SK-N-SH treated with all-trans-retinoic acid at 6 μM for 48 hours (cell line): ENCODE measurements at regions not wholly inside any gene's neighbourhood (a gene's known extent, or its start where the extent isn't known, plus 50 kb on each side); places are given as distances from the start of the nearest gene placed in this dataset.

Source experiments
- ATAC-seq: fragments of 200-7000 bp; cut with Tn5 transposase; 3 replicates; pipeline ENCODE4 v1.9.1; 2020; ENCODE audit warnings: mild to moderate bottlenecking, moderate library complexity
- ARNTL ChIP-seq: fragments of 450-650 bp; formaldehyde crosslinking; IDR thresholded peaks from 2 replicates; pipeline ENCODE4 v1.5.0; 2020; ENCODE audit warnings: low read depth, mild to moderate bottlenecking, moderate library complexity, borderline replicate concordance
- CSDC2 ChIP-seq: fragments of 250-450 bp; sonication (Bioruptor Pico); IDR thresholded peaks from 2 replicates; pipeline ENCODE4 v1.5.0; 2020; ENCODE audit warnings: mild to moderate bottlenecking, moderate library complexity
- ESRRG ChIP-seq: fragments of 250-450 bp; sonication (Bioruptor Pico); IDR thresholded peaks from 2 replicates; pipeline ENCODE4 v1.6.1; 2021; ENCODE audit warnings: mild to moderate bottlenecking
- GLIS3 ChIP-seq: fragments of 250-450 bp; sonication (Bioruptor Pico); IDR thresholded peaks from 2 replicates; pipeline ENCODE4 v1.5.0; 2020; ENCODE audit warnings: mild to moderate bottlenecking, moderate library complexity
- PATZ1 ChIP-seq: fragments of 250-450 bp; sonication (Bioruptor Pico); IDR thresholded peaks from 2 replicates; pipeline ENCODE4 v1.8.0; 2020; ENCODE audit warnings: mild to moderate bottlenecking, moderate library complexity, borderline replicate concordance
- POU6F1 ChIP-seq: fragments of 250-450 bp; sonication (Bioruptor Pico); IDR thresholded peaks from 2 replicates; pipeline ENCODE4 v1.8.0; 2021; ENCODE audit warnings: low read depth, mild to moderate bottlenecking, moderate library complexity, borderline replicate concordance
- PPARA ChIP-seq: fragments of 250-450 bp; sonication (Bioruptor Pico); IDR thresholded peaks from 2 replicates; pipeline ENCODE4 v1.5.0; 2020; ENCODE audit warnings: mild to moderate bottlenecking, borderline replicate concordance
- TCF4 ChIP-seq: fragments of 250-450 bp; sonication (Bioruptor Pico); IDR thresholded peaks from 2 replicates; pipeline ENCODE4 v1.8.0; 2021; ENCODE audit warnings: mild to moderate bottlenecking, moderate library complexity, borderline replicate concordance
- TSHZ2 ChIP-seq: fragments of 250-450 bp; sonication (Bioruptor Pico); IDR thresholded peaks from 2 replicates; pipeline ENCODE4 v1.5.0; 2020; ENCODE audit warnings: mild to moderate bottlenecking, moderate library complexity
- ZC3H10 ChIP-seq: fragments of 250-450 bp; sonication (Bioruptor Pico); IDR thresholded peaks from 2 replicates; pipeline ENCODE4 v1.5.1; 2021; ENCODE audit warnings: mild to moderate bottlenecking, moderate library complexity
- ZFP3 ChIP-seq: fragments of 250-450 bp; sonication (Bioruptor Pico); IDR thresholded peaks from 2 replicates; pipeline ENCODE4 v1.5.0; 2020; ENCODE audit warnings: mild to moderate bottlenecking, moderate library complexity
- ZFP30 ChIP-seq: fragments of 450-650 bp; formaldehyde crosslinking; IDR thresholded peaks from 2 replicates; pipeline ENCODE4 v1.5.0; 2022; ENCODE audit warnings: mild to moderate bottlenecking, moderate library complexity
- ZNF565 ChIP-seq: fragments of 450-650 bp; formaldehyde crosslinking; conservative IDR thresholded peaks from 2 replicates; pipeline ENCODE4 v1.5.0; 2020; ENCODE audit warnings: low read depth, mild to moderate bottlenecking, moderate library complexity
- ZNF70 ChIP-seq: fragments of 450-650 bp; formaldehyde crosslinking; IDR thresholded peaks from 2 replicates; pipeline ENCODE4 v1.5.0; 2020; ENCODE audit warnings: mild to moderate bottlenecking, moderate library complexity
- ZNF8 ChIP-seq: fragments of 450-650 bp; formaldehyde crosslinking; IDR thresholded peaks from 2 replicates; pipeline ENCODE4 v1.5.0; 2020; ENCODE audit warnings: mild to moderate bottlenecking, moderate library complexity
- TF ChIP-seq, protein P1 (sequence below): fragments of 250-450 bp; sonication (Bioruptor Pico); IDR thresholded peaks from 2 replicates; pipeline ENCODE4 v1.5.1; 2020; ENCODE audit warnings: low read depth, mild to moderate bottlenecking, moderate library complexity
- TF ChIP-seq, protein P2 (sequence below): fragments of 250-450 bp; sonication (Bioruptor Pico); IDR thresholded peaks from 2 replicates; pipeline ENCODE4 v1.5.1; 2021; ENCODE audit warnings: mild to moderate bottlenecking, moderate library complexity

DNA sequence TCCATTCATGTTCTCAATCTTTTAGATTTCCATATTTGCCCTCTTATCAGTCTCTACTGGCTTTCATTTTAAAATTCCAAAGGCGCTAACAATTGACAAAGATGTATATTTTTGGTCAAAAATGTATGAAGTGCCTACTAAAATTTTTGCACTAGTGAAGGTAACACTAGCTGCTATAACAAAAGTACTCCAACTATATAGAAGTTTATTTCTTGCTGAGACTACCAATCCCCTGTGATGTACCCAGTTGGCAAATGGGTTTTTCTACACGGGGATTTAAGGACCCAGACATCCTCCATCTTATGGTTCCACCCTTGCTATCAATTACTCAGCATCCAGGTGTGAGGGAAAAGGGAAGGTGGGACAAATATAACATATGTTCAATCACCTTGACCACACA, 75.3 kb upstream of the TSPAN8 start:
- ATAC-seq = no peak
- no peak for TF ChIP-seq ZNF8 (CRISPR knock-in tag)

DNA sequence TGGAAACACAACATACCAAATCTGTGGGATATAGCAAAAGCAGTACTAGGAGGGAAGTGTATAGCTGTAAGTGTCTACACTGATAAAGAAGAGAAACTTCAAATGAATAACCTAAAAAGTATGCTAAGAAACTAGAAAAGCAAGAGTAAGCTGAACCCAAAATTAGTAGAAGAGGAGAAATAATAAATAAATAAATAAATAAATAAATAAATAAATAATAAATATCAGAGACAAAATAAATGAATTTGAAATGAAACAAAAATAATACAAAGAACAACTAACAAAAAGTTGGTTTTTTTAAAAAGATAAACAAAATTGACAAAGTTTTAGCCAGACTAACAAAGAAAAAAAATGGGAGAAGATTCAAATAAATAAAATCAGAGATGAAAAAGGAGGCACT, 72.7 kb upstream of the TSPAN8 start:
- no peak for ATAC-seq
- TF ChIP-seq ZFP3 (CRISPR knock-in tag) = no peak
- no peak for TF ChIP-seq PPARA
- TF ChIP-seq TSHZ2 (CRISPR knock-in tag) = no peak
- TF ChIP-seq ARNTL (CRISPR knock-in tag) = no peak
- no peak for TF ChIP-seq ZC3H10 (CRISPR knock-in tag)

- TF ChIP-seq PATZ1 (CRISPR knock-in tag) (no peak), GLIS3 (CRISPR knock-in tag) (no peak), POU6F1 (CRISPR knock-in tag) (no peak), ZNF8 (CRISPR knock-in tag) (no peak), CSDC2 (CRISPR knock-in tag) (no peak), TCF4 (CRISPR knock-in tag) (no peak), ZFP30 (no peak), ZC3H10 (CRISPR knock-in tag) (no peak), ESRRG (no peak), ARNTL (CRISPR knock-in tag) (no peak), ZNF70 (CRISPR knock-in tag) (no peak)
- ATAC-seq = no peak
These were observed 65.3 kb upstream of the TSPAN8 start for GRCh38 chr12:71223139-71223538.

- no peak for ATAC-seq
- TF ChIP-seq ZFP30 = no peak
- no peak for TF ChIP-seq ZNF70 (CRISPR knock-in tag)
- no peak for TF ChIP-seq PATZ1 (CRISPR knock-in tag)
- TF ChIP-seq, protein P1, sequence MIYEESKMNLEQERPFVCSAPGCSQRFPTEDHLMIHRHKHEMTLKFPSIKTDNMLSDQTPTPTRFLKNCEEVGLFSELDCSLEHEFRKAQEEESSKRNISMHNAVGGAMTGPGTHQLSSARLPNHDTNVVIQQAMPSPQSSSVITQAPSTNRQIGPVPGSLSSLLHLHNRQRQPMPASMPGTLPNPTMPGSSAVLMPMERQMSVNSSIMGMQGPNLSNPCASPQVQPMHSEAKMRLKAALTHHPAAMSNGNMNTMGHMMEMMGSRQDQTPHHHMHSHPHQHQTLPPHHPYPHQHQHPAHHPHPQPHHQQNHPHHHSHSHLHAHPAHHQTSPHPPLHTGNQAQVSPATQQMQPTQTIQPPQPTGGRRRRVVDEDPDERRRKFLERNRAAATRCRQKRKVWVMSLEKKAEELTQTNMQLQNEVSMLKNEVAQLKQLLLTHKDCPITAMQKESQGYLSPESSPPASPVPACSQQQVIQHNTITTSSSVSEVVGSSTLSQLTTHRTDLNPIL (CRISPR knock-in tag) = no peak
- TF ChIP-seq ZFP3 (CRISPR knock-in tag) = no peak
- no peak for TF ChIP-seq PPARA
- TF ChIP-seq, protein P2, sequence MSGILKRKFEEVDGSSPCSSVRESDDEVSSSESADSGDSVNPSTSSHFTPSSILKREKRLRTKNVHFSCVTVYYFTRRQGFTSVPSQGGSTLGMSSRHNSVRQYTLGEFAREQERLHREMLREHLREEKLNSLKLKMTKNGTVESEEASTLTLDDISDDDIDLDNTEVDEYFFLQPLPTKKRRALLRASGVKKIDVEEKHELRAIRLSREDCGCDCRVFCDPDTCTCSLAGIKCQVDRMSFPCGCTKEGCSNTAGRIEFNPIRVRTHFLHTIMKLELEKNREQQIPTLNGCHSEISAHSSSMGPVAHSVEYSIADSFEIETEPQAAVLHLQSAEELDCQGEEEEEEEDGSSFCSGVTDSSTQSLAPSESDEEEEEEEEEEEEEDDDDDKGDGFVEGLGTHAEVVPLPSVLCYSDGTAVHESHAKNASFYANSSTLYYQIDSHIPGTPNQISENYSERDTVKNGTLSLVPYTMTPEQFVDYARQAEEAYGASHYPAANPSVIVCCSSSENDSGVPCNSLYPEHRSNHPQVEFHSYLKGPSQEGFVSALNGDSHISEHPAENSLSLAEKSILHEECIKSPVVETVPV = no peak
- TF ChIP-seq ZNF565 (CRISPR knock-in tag) = no peak
- TF ChIP-seq POU6F1 (CRISPR knock-in tag) = no peak
- TF ChIP-seq, all 23 proteins: peak for 0
These were observed 64.6 kb upstream of the TSPAN8 start for GRCh38 chr12:71222436-71222835.
